ENCODE measurements at regions not wholly inside any gene's neighbourhood (a gene's known extent, or its start where the extent isn't known, plus 50 kb on each side); places are given as distances from the start of the nearest gene placed in this dataset.

GRCh38 chr1:58845942-58846341 lies 62.1 kb upstream of the JUN start:
- TF ChIP-seq, protein P1, sequence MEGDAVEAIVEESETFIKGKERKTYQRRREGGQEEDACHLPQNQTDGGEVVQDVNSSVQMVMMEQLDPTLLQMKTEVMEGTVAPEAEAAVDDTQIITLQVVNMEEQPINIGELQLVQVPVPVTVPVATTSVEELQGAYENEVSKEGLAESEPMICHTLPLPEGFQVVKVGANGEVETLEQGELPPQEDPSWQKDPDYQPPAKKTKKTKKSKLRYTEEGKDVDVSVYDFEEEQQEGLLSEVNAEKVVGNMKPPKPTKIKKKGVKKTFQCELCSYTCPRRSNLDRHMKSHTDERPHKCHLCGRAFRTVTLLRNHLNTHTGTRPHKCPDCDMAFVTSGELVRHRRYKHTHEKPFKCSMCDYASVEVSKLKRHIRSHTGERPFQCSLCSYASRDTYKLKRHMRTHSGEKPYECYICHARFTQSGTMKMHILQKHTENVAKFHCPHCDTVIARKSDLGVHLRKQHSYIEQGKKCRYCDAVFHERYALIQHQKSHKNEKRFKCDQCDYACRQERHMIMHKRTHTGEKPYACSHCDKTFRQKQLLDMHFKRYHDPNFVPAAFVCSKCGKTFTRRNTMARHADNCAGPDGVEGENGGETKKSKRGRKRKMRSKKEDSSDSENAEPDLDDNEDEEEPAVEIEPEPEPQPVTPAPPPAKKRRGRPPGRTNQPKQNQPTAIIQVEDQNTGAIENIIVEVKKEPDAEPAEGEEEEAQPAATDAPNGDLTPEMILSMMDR (optimal IDR thresholded peaks at IDR 0.05 in 1 of 3, IDR thresholded peaks at IDR 0.05 in 1 of 3, conservative IDR thresholded peaks at IDR 0.05 in 1 of 3; ENCODE audit: extremely low read depth in 1 of 3, insufficient read depth in 2 of 3, low read length in 3 of 3): no peak
- no peak for TF ChIP-seq EZH2 (IDR thresholded peaks at IDR 0.05; ENCODE audit: low read length)
